Stomach (tissue), 4 donors: ENCODE measurements at regions not wholly inside any gene's neighbourhood (a gene's known extent, or its start where the extent isn't known, plus 50 kb on each side); places are given as distances from the start of the nearest gene placed in this dataset.

ENCODE experiments used
- POLR2A ChIP-seq, 4 donors: fragments of 450-650 bp; IDR thresholded peaks; one replicate each; pipeline ENCODE4 v1.6.1; 2016; ENCODE audit warnings: antibody characterized with exemption in 4 of 4, control low read depth in 2 of 4, mild to moderate bottlenecking in 1 of 4, moderate library complexity in 1 of 4
- TF ChIP-seq, protein P1 (sequence below), 7 experiments: fragments of 450-650 bp in 4 of 7; fragments of 200-600 bp in 3 of 7; sonication (generic) in 3 of 7; IDR thresholded peaks; one replicate each; pipeline ENCODE4 v1.5.1; 2016 to 2019; ENCODE audit warnings: antibody characterized with exemption in 7 of 7, control low read depth in 2 of 7, mild to moderate bottlenecking in 1 of 7

DNA sequence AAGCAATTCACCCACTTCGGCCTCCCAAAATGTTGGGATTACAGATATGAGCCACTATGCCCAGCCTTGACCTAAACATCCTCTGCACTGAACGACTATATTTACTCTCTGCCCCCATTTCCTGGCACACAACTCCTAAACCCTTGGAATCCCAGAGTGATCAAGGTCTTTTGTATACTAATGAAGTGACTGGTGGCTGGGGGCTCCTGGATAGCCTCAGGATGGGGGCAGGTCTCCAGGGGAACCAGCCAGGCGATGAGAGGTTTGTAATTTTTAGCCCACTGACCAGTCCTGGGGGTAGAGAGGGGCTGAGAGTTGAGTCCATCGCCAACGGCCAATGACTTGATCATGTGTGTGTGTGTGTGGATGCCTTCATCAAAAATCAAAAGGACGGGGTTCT lies 71.1 kb downstream of the FAM50B start:
- no peak for TF ChIP-seq POLR2A (IDR thresholded peaks at IDR 0.05)
- TF ChIP-seq, protein P1, sequence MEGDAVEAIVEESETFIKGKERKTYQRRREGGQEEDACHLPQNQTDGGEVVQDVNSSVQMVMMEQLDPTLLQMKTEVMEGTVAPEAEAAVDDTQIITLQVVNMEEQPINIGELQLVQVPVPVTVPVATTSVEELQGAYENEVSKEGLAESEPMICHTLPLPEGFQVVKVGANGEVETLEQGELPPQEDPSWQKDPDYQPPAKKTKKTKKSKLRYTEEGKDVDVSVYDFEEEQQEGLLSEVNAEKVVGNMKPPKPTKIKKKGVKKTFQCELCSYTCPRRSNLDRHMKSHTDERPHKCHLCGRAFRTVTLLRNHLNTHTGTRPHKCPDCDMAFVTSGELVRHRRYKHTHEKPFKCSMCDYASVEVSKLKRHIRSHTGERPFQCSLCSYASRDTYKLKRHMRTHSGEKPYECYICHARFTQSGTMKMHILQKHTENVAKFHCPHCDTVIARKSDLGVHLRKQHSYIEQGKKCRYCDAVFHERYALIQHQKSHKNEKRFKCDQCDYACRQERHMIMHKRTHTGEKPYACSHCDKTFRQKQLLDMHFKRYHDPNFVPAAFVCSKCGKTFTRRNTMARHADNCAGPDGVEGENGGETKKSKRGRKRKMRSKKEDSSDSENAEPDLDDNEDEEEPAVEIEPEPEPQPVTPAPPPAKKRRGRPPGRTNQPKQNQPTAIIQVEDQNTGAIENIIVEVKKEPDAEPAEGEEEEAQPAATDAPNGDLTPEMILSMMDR (IDR thresholded peaks at IDR 0.05): no peak
